ENCODE measurements at regions not wholly inside any gene's neighbourhood (a gene's known extent, or its start where the extent isn't known, plus 50 kb on each side); places are given as distances from the start of the nearest gene placed in this dataset.

- TF ChIP-seq CTCF (IDR thresholded peaks at IDR 0.05) (no peak), POLR2A (IDR thresholded peaks at IDR 0.05) (no peak)
Measured at GRCh38 chr4:170697045-170697444, 607.3 kb upstream of the AADAT start.

All from right lobe of liver (tissue), 4 donors.